GM19025 (cell line): ENCODE measurements at regions not wholly inside any gene's neighbourhood (a gene's known extent, or its start where the extent isn't known, plus 50 kb on each side); places are given as distances from the start of the nearest gene placed in this dataset.

Source experiments
- ATAC-seq: cut with Tn5 transposase; IDR thresholded peaks from one replicate; pipeline ENCODE4 v1.9.1; 2021; ENCODE audit warnings: mild to moderate bottlenecking, low read depth, moderate library complexity; ENCODE audit not compliant: unreplicated experiment

DNA sequence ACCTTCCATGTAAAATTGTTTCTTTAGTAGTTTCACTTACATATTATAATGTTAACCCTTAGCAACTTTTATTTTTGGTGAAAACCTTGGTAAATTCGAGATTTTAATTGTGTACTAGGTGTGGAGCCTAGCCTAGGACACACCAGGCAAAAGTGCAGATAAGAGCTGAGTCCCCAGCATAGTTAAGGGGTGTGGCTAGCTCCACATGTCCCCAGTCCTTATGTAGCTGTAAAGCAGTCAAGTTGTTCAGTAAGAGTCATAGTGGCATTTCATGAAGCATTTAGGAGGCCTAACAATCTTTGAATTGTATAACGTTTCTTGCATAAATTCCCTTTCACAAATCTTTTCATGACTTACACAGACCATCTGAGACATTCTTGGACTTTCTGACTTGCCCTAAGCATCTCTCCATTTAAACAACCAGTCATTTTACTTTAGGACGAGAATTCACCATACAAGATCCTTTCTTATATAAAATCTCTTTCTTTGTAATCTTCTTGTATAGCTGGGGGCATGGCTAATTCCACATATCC lies 53.8 kb upstream of the INHBA start:
- ATAC-seq: no peak

DNA sequence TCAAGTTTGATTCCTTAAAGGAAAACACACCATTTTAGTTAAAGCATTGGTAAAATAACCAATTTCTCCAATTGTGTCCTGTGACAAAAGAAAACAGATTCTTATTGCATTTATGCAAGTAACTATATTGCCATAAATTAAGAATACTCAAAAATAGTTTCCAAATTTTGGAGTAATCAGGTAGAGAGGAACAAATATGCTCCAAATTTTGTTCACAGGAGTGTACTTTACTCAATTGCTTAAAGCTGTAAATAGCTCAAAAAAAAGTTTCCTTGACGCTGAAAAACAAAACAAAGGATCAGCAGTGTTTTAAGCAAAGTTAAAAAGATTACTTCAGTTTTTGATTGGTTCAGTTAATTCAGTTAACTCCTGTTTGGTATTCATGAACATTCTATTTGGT lies 52.2 kb upstream of the INHBA start:
- no peak for ATAC-seq

DNA sequence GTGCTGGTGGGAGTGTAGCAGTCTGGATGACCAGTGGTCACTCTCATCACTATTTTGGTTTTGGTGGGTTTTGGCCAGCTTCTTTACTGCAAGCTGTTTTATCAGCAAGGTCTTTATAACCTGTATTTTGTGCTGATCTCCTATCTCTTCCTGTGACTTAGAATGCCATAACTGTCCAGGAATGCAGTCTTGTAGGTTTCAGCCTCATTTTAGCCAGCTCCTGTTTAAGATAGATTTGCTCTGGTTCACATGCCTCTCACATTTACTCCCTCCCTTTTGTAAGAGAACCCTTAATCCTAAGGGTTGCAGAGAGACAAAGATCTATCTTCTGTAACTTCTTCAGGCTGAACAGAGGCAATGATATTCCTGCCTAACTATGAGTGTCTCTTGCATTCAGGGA lies 51.2 kb upstream of the INHBA start:
- no peak for ATAC-seq
